ENCODE measurements at regions not wholly inside any gene's neighbourhood (a gene's known extent, or its start where the extent isn't known, plus 50 kb on each side); places are given as distances from the start of the nearest gene placed in this dataset.
"Not testable (repeated sequence)": the region's sequence is repeated elsewhere in the genome, so short reads cannot be mapped to it uniquely, and the experiment has no call there.

DNA sequence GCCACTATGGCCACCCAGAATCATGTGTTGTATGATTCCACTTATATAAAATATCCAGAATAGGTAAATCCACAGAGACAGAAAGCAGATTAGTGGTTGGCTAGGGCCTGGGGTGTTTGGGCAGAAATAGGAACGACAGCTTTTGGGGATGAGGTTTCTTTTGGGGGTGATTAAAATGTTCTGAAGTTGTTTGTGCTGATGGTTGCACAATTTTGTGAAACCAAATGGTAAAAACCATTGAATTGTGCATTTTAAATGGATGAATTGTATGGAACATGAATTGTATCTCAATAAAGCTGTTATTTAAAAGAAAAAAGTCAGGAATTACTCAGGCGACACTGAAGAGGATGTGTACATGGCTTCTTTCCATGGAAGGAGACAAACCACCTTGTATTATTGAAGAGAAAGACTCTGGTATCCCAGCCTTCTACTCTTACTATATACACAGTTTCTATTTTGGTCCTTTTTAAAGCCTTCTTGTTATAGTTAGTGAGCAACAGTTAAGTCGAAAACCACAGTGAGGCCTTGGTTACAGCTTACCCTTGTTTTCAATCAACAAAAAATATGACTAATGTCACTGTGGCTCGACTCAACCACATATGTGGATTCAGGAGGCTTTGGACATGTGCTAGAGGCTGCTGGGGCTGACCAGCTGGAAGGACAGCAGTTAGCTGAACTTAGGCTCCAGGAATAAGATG, 57.1 kb upstream of the KMT2E start:
- no peaks in the 10 kb centered on the region for H3K27me3 Mint-ChIP-seq (ENCODE audit: unreplicated experiment)
- no peaks in the 10 kb centered on the region for H3K36me3 Mint-ChIP-seq (ENCODE audit: unreplicated experiment)
- no peaks in the 10 kb centered on the region for H3K9me3 Mint-ChIP-seq (ENCODE audit: unreplicated experiment)
- DNase-seq (ENCODE audit: extremely low spot score, unreplicated experiment), result no peak
- peak overlapping the region; percentile 23 for H3K27ac Mint-ChIP-seq (ENCODE audit: unreplicated experiment)
- H3K4me1 Mint-ChIP-seq (ENCODE audit: unreplicated experiment), result peaks cover 19% of the 10 kb centered on the region
- no peak for TF ChIP-seq CTCF (IDR thresholded peaks at IDR 0.05)
- H3K4me3 Mint-ChIP-seq (ENCODE audit: unreplicated experiment), result no peak overlapping the region

DNA sequence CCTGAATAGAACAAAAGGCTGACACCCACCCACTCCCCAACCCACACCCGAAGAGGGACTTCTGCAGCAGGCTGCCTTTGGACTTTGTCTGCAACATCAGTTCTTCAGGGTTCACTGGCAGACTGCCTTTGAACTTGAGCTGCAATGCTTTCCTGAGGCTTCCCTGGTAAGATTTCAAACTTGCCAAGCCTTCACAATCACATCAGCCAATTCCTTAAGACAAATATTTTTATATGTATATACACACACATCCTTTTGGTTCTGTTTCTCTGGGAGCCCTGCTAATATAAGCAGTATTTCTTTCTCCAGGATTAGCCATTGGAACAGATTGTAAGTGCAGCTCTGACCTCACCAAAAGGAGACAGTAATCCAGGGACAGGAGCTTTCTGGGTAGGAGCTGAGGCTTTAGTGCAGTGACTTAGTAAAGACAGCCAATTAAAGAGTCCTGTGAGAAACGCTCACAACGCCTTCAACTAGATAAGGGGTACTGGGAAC, 55.6 kb upstream of the KMT2E start:
- peaks cover 20% of the 10 kb centered on the region for H3K4me1 Mint-ChIP-seq (ENCODE audit: unreplicated experiment)
- H3K4me3 Mint-ChIP-seq (ENCODE audit: unreplicated experiment), result no peak overlapping the region
- no peaks in the 10 kb centered on the region for H3K9me3 Mint-ChIP-seq (ENCODE audit: unreplicated experiment)
- no peak overlapping the region for H3K27ac Mint-ChIP-seq (ENCODE audit: unreplicated experiment)
- no peaks in the 10 kb centered on the region for H3K27me3 Mint-ChIP-seq (ENCODE audit: unreplicated experiment)
- TF ChIP-seq CTCF (IDR thresholded peaks at IDR 0.05), result no peak
- no peaks in the 10 kb centered on the region for H3K36me3 Mint-ChIP-seq (ENCODE audit: unreplicated experiment)
- DNase-seq (ENCODE audit: extremely low spot score, unreplicated experiment), result no peak

GRCh38 chr7:104959483-104959882, 54.5 kb upstream of the KMT2E start:
- not testable (repeated sequence) for H3K27me3 Mint-ChIP-seq (ENCODE audit: unreplicated experiment); H3K4me3 Mint-ChIP-seq (ENCODE audit: unreplicated experiment); DNase-seq (ENCODE audit: extremely low spot score, unreplicated experiment); H3K9me3 Mint-ChIP-seq (ENCODE audit: unreplicated experiment); H3K36me3 Mint-ChIP-seq (ENCODE audit: unreplicated experiment); H3K27ac Mint-ChIP-seq (ENCODE audit: unreplicated experiment)
- peaks cover 29% of the 10 kb centered on the region for H3K4me1 Mint-ChIP-seq (ENCODE audit: unreplicated experiment)

- no peaks in the 10 kb centered on the region for H3K9me3 Mint-ChIP-seq (ENCODE audit: unreplicated experiment)
- no peak for DNase-seq (ENCODE audit: extremely low spot score, unreplicated experiment)
- H3K27me3 Mint-ChIP-seq (ENCODE audit: unreplicated experiment), result no peaks in the 10 kb centered on the region
- H3K4me1 Mint-ChIP-seq (ENCODE audit: unreplicated experiment), result peaks cover 33% of the 10 kb centered on the region
- no peak overlapping the region for H3K27ac Mint-ChIP-seq (ENCODE audit: unreplicated experiment)
- H3K36me3 Mint-ChIP-seq (ENCODE audit: unreplicated experiment), result no peaks in the 10 kb centered on the region
- H3K4me3 Mint-ChIP-seq (ENCODE audit: unreplicated experiment), result no peak overlapping the region
- no peak for TF ChIP-seq CTCF (IDR thresholded peaks at IDR 0.05)
Observed at GRCh38 chr7:104960741-104961448, 53.1 kb upstream of the KMT2E start.

DNA sequence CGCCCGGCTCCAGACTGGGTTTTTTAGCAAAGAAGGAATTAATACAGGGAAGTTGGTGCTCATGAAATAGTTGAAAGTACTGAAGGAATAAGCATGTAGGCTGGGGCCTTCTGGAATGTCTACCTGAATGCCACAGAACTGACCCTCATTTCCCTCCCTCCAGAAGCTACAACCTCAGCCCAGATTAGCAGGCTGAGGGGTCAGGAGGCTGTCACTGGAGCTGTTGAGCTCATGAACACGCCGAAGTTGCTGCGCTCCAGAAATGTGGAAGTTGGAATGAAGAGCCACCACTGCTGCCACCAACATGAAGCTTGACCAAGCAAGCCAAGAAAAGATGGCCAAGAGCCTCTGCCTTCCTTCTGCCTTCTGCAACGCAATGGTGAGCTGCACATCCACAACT, 52.2 kb upstream of the KMT2E start:
- DNase-seq (ENCODE audit: extremely low spot score, unreplicated experiment), result no peak
- Mint-ChIP-seq H3K27ac (ENCODE audit: unreplicated experiment) (no peak overlapping the region), H3K4me3 (ENCODE audit: unreplicated experiment) (no peak overlapping the region), H3K36me3 (ENCODE audit: unreplicated experiment) (no peaks in the 10 kb centered on the region), H3K9me3 (ENCODE audit: unreplicated experiment) (no peaks in the 10 kb centered on the region), H3K27me3 (ENCODE audit: unreplicated experiment) (no peaks in the 10 kb centered on the region), H3K4me1 (ENCODE audit: unreplicated experiment) (peaks cover 31% of the 10 kb centered on the region)
- no peak for TF ChIP-seq CTCF (IDR thresholded peaks at IDR 0.05)
